VCaP (cell line): ENCODE measurements at regions not wholly inside any gene's neighbourhood (a gene's known extent, or its start where the extent isn't known, plus 50 kb on each side); places are given as distances from the start of the nearest gene placed in this dataset.

ENCODE experiments used
- H3K27ac ChIP-seq: fragments of 450-650 bp; 2 replicates; pipeline ENCODE4 v1.5.1; 2017
- TF ChIP-seq, protein P1 (sequence below): fragments of 450-650 bp; conservative IDR thresholded peaks from 2 replicates; pipeline ENCODE4 v1.5.1; 2017; ENCODE audit warnings: mild to moderate bottlenecking, moderate library complexity

DNA sequence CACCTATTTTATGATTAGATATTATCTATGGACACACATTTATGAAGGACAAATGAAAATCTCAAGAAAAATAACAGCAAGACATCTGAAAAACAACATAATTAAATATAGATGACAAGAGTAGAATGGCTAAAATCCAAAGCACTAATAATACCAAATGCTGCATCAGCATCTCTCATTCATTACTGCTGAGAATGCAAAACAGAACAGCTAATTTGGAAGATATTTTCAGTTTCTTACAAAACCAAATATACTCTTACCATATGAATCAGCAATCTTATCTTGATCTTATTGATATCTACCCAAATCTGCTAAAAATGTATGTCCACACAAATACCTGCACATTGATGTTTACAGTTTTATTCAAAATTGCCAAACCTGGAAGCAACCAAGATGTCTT lies 829.1 kb upstream of the MIR17HG start:
- no peak overlapping the region for H3K27ac ChIP-seq
- TF ChIP-seq, protein P1, sequence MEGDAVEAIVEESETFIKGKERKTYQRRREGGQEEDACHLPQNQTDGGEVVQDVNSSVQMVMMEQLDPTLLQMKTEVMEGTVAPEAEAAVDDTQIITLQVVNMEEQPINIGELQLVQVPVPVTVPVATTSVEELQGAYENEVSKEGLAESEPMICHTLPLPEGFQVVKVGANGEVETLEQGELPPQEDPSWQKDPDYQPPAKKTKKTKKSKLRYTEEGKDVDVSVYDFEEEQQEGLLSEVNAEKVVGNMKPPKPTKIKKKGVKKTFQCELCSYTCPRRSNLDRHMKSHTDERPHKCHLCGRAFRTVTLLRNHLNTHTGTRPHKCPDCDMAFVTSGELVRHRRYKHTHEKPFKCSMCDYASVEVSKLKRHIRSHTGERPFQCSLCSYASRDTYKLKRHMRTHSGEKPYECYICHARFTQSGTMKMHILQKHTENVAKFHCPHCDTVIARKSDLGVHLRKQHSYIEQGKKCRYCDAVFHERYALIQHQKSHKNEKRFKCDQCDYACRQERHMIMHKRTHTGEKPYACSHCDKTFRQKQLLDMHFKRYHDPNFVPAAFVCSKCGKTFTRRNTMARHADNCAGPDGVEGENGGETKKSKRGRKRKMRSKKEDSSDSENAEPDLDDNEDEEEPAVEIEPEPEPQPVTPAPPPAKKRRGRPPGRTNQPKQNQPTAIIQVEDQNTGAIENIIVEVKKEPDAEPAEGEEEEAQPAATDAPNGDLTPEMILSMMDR: no peak

DNA sequence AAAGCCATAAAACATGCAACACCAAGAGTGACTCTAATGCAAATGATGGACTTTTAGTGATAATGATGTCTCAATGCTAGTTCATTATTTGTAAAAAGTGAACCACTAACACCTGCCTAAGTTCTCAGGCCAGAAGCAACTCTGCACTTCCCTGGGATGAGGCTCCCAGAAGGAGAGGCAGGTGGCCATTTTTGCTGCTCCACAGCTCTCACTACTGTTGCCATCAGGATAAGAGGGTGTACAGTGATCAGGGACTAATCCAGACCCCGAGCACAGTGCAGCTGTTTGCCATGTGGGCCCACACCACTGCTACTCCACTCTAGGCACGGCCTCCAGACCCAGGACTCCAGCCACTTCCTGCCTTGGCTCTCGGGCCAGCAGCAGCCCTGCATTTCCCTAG lies 828.3 kb upstream of the MIR17HG start:
- TF ChIP-seq, protein P1: no peak
- H3K27ac ChIP-seq: no peak overlapping the region

DNA sequence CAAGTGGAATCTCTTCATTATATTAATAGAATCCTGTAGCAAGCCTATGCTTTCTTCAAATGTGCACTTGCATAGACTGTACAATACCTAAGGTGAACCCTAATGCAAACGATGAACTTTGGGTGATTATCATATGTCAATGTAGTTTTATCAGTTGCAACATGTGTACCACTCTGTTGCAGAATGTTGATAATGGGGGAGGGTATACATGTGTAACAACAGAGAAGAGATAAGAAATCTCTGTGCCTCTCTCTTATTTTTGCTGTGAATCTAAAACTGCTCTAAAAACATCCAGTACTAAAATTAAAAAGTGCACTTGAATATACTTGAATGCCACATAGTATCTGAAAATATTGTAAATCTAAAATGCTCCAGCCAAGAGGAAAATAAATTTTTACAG lies 820.8 kb upstream of the MIR17HG start:
- no peak overlapping the region; the same call in 1 of the 2 replicates for H3K27ac ChIP-seq
- TF ChIP-seq, protein P1: no peak

DNA sequence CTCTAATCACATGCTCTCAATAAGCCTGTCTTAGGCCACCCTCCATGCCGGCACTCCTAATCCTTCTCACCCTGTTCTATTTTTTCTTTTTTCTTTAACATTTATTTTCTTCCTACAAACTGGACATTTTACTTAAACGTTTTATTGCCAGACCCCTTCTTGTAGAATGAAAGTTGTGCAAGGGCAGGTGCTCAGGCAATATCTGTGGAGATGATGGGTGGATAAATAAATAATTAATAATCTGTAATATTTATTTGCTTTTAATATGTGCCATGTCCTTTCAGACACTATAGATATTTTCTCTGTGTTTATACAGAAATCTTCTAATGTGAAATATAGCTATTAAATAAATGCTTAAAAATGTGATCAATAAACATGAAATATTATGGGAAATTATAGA lies 815.7 kb upstream of the MIR17HG start:
- peak overlapping the region; percentile 75 for H3K27ac ChIP-seq
- TF ChIP-seq, protein P1: no peak

DNA sequence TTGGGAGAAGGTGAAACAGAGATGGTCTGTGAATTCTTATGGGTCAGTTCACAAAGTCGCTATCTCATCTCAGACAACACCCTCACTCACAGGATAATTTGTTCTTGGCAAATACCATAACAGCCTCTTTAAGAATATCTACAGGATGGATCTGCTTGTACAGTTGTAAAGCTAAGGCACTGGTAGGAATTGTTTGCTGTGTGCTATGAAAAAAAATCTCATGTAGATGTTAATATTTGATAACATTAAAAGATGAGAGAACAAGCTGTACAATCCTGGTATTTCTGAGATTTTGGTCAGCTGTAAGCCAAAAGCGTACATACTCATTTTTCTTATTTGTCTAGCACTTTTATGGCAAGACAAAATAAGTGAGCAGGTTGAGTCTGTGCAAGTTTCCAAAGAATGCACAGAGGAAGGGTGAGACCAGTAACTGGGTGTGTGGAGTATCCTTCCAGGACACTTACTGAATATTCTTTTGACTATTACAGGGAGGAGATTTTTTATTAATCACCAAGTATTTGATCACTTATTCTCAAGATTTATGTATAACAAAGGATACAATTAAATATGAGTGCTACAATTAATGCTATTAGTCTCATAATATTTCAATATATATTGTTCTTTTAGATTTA lies 814.5 kb upstream of the MIR17HG start:
- TF ChIP-seq, protein P1: no peak
- H3K27ac ChIP-seq: peak overlapping the region; percentile 75

DNA sequence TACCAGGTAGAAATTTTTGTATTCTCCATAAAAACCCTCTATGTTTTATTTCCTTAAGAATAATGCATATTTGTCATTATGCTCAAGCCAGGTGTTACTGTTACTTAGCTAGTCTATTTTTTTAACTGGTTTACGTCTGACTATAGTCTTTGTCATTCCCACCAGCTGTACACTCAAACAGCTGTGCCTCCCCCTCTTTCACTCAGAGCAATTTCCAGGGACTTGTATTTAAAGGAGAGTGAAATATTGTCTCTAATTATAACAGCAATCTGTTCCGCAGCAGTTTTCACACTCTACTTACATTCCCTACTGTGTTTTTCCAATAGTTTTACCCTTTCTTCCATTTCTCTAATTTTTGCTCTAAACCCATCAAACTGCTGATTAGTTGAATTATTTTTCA lies 813.6 kb upstream of the MIR17HG start:
- H3K27ac ChIP-seq: peak overlapping the region; percentile 75
- TF ChIP-seq, protein P1: no peak

DNA sequence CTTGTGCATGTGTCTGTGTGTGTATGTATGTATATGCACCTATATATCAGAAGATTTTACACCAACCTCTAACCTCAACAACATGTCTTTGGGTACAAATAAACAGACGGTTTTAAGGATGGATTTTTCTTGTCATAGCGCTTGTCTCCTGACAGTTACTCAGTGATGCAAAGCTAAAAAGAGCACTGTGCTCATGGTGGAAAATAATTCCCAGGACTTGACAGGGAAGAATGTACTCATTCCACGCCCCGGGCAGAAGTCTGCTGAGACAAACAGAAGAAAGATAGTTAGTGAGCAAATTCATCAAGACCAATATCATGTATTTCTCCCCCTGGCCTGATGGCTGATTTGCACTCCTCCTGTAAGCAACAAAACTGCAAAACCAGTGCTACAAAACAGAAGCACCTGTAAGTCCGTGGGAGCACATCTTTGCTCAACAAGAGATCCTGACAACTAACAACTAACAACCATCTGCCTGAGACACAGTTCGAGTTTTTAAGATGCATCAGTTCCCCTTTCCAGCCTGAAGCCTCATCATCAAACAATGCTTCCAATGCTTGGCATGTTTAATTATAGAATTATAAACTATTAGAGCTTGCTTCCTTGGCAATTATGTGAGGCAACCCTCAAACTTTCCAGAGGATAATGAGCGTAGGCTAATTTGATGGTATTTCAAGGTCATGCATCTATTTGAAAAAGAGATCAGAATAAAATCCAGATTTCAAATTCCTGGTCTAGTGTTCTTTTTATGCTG lies 812.7 kb upstream of the MIR17HG start:
- TF ChIP-seq, protein P1: no peak
- H3K27ac ChIP-seq: peak overlapping the region; percentile 75; the same call in 1 of the 2 replicates
